GM12878 (cell line): ENCODE measurements at regions not wholly inside any gene's neighbourhood (a gene's known extent, or its start where the extent isn't known, plus 50 kb on each side); places are given as distances from the start of the nearest gene placed in this dataset.

Experiments used
- BMI1 ChIP-seq: fragments of 450-650 bp; IDR thresholded peaks from 2 replicates; pipeline ENCODE4 v1.6.1; 2016; ENCODE audit warnings: mild to moderate bottlenecking, moderate library complexity, borderline replicate concordance
- TF ChIP-seq, protein P1 (sequence below), 3 experiments: IDR thresholded peaks in 2 of 3; conservative IDR thresholded peaks in 1 of 3; 2 replicates each; pipeline ENCODE4 v1.5.1; 2011; ENCODE audit warnings: low read depth in 3 of 3, low read length in 3 of 3, mild to moderate bottlenecking in 3 of 3, control low read depth in 2 of 3, moderate library complexity in 2 of 3, inconsistent platforms in 1 of 3, mixed read lengths in 1 of 3; ENCODE audit not compliant: control insufficient read depth in 2 of 3, insufficient read depth in 1 of 3; ENCODE audit errors: extremely low read depth in 1 of 3

DNA sequence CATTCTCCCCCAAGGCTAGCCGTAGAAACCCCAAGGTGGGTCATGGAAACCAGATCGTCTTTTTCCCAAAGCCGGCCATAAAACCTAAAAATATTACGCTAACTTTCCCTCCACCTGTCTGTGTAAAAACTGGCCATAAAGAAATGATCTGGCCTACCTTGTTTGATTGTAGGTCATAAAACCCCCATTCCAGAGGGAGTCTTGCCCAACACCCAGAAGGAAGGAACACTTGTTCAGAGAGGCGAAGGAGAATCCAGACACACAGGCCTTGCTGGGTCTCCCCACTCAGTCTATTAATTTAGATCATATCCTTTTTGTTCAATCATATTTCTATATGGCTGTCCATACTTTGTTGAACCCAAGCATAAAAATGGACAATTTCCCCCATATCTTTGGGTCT is 344.7 kb downstream of the HRH4 start:
- TF ChIP-seq, protein P1, sequence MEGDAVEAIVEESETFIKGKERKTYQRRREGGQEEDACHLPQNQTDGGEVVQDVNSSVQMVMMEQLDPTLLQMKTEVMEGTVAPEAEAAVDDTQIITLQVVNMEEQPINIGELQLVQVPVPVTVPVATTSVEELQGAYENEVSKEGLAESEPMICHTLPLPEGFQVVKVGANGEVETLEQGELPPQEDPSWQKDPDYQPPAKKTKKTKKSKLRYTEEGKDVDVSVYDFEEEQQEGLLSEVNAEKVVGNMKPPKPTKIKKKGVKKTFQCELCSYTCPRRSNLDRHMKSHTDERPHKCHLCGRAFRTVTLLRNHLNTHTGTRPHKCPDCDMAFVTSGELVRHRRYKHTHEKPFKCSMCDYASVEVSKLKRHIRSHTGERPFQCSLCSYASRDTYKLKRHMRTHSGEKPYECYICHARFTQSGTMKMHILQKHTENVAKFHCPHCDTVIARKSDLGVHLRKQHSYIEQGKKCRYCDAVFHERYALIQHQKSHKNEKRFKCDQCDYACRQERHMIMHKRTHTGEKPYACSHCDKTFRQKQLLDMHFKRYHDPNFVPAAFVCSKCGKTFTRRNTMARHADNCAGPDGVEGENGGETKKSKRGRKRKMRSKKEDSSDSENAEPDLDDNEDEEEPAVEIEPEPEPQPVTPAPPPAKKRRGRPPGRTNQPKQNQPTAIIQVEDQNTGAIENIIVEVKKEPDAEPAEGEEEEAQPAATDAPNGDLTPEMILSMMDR (IDR thresholded peaks at IDR 0.05 in 2 of 3, conservative IDR thresholded peaks at IDR 0.05 in 1 of 3; ENCODE audit: control insufficient read depth in 2 of 3, extremely low read depth in 1 of 3, insufficient read depth in 1 of 3, low read depth in 3 of 3, low read length in 3 of 3) = no peak
- no peak for TF ChIP-seq BMI1
